Endothelial cell of umbilical vein (primary cell): ENCODE measurements at regions not wholly inside any gene's neighbourhood (a gene's known extent, or its start where the extent isn't known, plus 50 kb on each side); places are given as distances from the start of the nearest gene placed in this dataset.

Source experiments
- BruUV-seq: library from RNA; stranded (reverse); fragments of 400-500 nt; replicated peaks from 2 replicates; lab custom pipeline; 2021; lab: Mats Ljungman, UMichigan
- CTCF ChIA-PET: fragments of 300-600, 350-600 bp; sonication (Branson Sonifier 250); formaldehyde crosslinking; loops from one replicate; lab custom pipeline; 2021; ENCODE audit warnings: antibody characterized with exemption, inconsistent platforms; lab: Charles Lee
- POLR2A ChIA-PET: fragments of 300-600, 350-600 bp; sonication (Branson Sonifier 250); formaldehyde crosslinking; loops from one replicate; lab custom pipeline; 2021; ENCODE audit warnings: antibody characterized with exemption, inconsistent platforms; lab: Charles Lee
- DNase-seq: peaks from one replicate; pipeline ENCODE4 v3.0.0-alpha.2; 2011; ENCODE audit warnings: low read depth, low spot score
- FAIRE-seq: peaks from 2 replicates; lab custom pipeline; 2011; peaks lifted over from hg19 to GRCh38; lab: Jason Lieb, UNC
- H2AFZ ChIP-seq: 2 replicates; pipeline ENCODE4 v1.6.0; 2012; ENCODE audit warnings: low read depth, low read length, control low read depth, inconsistent platforms
- H3K27ac ChIP-seq: 2 replicates; pipeline ENCODE4 v1.5.1; 2011; ENCODE audit warnings: low read depth, mild to moderate bottlenecking, control low read depth, low read length, moderate library complexity; ENCODE audit not compliant: insufficient read depth
- H3K27me3 ChIP-seq, 2 experiments: 2 replicates each; pipeline versions ENCODE4 v1.6.0 to v1.6.1; 2011; ENCODE audit warnings: low read length in 2 of 2, mixed read lengths in 1 of 2; ENCODE audit not compliant: control insufficient read depth in 2 of 2, insufficient read depth in 2 of 2
- H3K36me3 ChIP-seq, 2 experiments: 2 replicates in 1 of 2; 3 replicates in 1 of 2; pipeline ENCODE4 v1.5.1; 2011; ENCODE audit warnings: low read length in 2 of 2, mild to moderate bottlenecking in 1 of 2, moderate library complexity in 1 of 2; ENCODE audit not compliant: control insufficient read depth in 2 of 2, insufficient read depth in 2 of 2; ENCODE audit errors: extremely low read depth in 1 of 2
- H3K4me1 ChIP-seq: 3 replicates; pipeline ENCODE4 v1.5.1; 2011; ENCODE audit warnings: mild to moderate bottlenecking, low read length; ENCODE audit not compliant: control insufficient read depth, insufficient read depth; ENCODE audit errors: extremely low read depth
- H3K4me2 ChIP-seq: 2 replicates; pipeline ENCODE4 v1.6.1; 2011; ENCODE audit warnings: low read length, control low read depth, mixed read lengths; ENCODE audit not compliant: insufficient read depth
- H3K4me3 ChIP-seq, 3 experiments: fragments of 200-600 bp in 1 of 3; sonication (generic), shearing (Covaris generic) in 1 of 3; replicated peaks in 1 of 3; 2 replicates each; pipeline ENCODE4 v1.5.1; 2011 to 2016; ENCODE audit warnings: control low read depth in 3 of 3, low read length in 3 of 3, mild to moderate bottlenecking in 2 of 3, inconsistent platforms in 1 of 3, low read depth in 1 of 3, moderate library complexity in 1 of 3; ENCODE audit not compliant: insufficient read depth in 1 of 3
- H3K79me2 ChIP-seq: 2 replicates; pipeline ENCODE4 v1.6.0; 2012; ENCODE audit warnings: low read length, inconsistent platforms; ENCODE audit not compliant: control insufficient read depth, insufficient read depth
- H3K9ac ChIP-seq: replicated peaks from 2 replicates; pipeline ENCODE3; 2011; ENCODE audit warnings: low read length, control low read depth; ENCODE audit not compliant: insufficient read depth; ENCODE audit errors: extremely low read depth
- H3K9me1 ChIP-seq: replicated peaks from 3 replicates; pipeline ENCODE4 v1.6.0; 2011; ENCODE audit warnings: mild to moderate bottlenecking, low read length; ENCODE audit not compliant: control insufficient read depth, insufficient read depth; ENCODE audit errors: extremely low read depth
- H3K9me3 ChIP-seq: replicated peaks from 2 replicates; pipeline ENCODE4 v1.5.1; 2012; ENCODE audit warnings: low read length, inconsistent platforms; ENCODE audit not compliant: control insufficient read depth, insufficient read depth
- H4K20me1 ChIP-seq: replicated peaks from 2 replicates; pipeline ENCODE3; 2011; ENCODE audit warnings: mild to moderate bottlenecking, low read length; ENCODE audit not compliant: control insufficient read depth, insufficient read depth; ENCODE audit errors: extremely low read depth
- CTCF ChIP-seq, 2 donors: IDR thresholded peaks; 1 replicate in 1 of 2; 2 replicates in 1 of 2; pipeline ENCODE4 v1.5.1; 2011; ENCODE audit warnings: low read length in 2 of 2, mild to moderate bottlenecking in 2 of 2, moderate library complexity in 2 of 2, control low read depth in 1 of 2, inconsistent platforms in 1 of 2, low read depth in 1 of 2; ENCODE audit not compliant: insufficient read depth in 1 of 2; ENCODE audit errors: extremely low read depth in 1 of 2
- EZH2 ChIP-seq: IDR thresholded peaks from 2 replicates; pipeline ENCODE4 v1.6.1; 2012; ENCODE audit warnings: borderline replicate concordance, low read depth, mild to moderate bottlenecking, moderate library complexity, low read length, inconsistent platforms; ENCODE audit not compliant: severe bottlenecking
- FOS ChIP-seq: IDR thresholded peaks from 2 replicates; pipeline ENCODE4 v1.6.1; 2011; ENCODE audit warnings: mild to moderate bottlenecking, low read length, moderate library complexity, borderline replicate concordance; ENCODE audit not compliant: insufficient read depth
- GATA2 ChIP-seq: IDR thresholded peaks from 2 replicates; pipeline ENCODE4 v1.7.0; 2011; ENCODE audit warnings: low read depth, mild to moderate bottlenecking, moderate library complexity, mixed read lengths, low read length; ENCODE audit not compliant: insufficient read length, insufficient read depth
- JUN ChIP-seq: IDR thresholded peaks from 2 replicates; pipeline ENCODE4 v1.6.1; 2011; ENCODE audit warnings: borderline replicate concordance, low read depth; ENCODE audit not compliant: insufficient read length, insufficient read depth
- MAX ChIP-seq: IDR thresholded peaks from 2 replicates; pipeline ENCODE4 v1.6.1; 2011; ENCODE audit not compliant: insufficient read depth, insufficient read length
- MYC ChIP-seq: IDR thresholded peaks from one replicate; pipeline ENCODE4 v1.6.1; 2011; ENCODE audit warnings: mild to moderate bottlenecking, low read depth, low read length
- POLR2A ChIP-seq: IDR thresholded peaks from 2 replicates; pipeline ENCODE4 v1.6.1; 2012; ENCODE audit warnings: low read depth, mild to moderate bottlenecking, control low read depth, low read length
- POLR2AphosphoS5 ChIP-seq: IDR thresholded peaks from 2 replicates; pipeline ENCODE4 v1.6.1; 2012; ENCODE audit warnings: low read depth, mild to moderate bottlenecking, control low read depth, low read length, moderate library complexity; ENCODE audit not compliant: insufficient read depth
- dilution Hi-C: fragments of 300-500 bp; cut with MboI; formaldehyde crosslinking; loops from one replicate; pipeline ENCODE4 v1.15.0; 2019; ENCODE audit warnings: low sequenced_read_pairs; ENCODE audit not compliant: extremely low pct_ligation_motif_present
- intact Hi-C: fragments of 100-400 bp; cut with micrococcal nuclease; formaldehyde crosslinking; loops from one replicate; pipeline ENCODE4 v1.10.0; 2022

- no peaks in the 10 kb centered on the region for H3K9me3 ChIP-seq
- CTCF ChIA-PET = interaction anchor here (1.0 to 4.5 kb wide), 5 partner anchors 177 to 499 kb away, joined by 3 to 21 read pairs (median 8); no protein-coding TSS in a partner anchor
- H3K4me2 ChIP-seq = no peak overlapping the region
- H3K27me3 ChIP-seq = peaks cover 16 to 17% of the 10 kb centered on the region in 2 experiments
- BruUV-seq = no TSS peak
- no peaks in the 10 kb centered on the region for H4K20me1 ChIP-seq
- no peaks in the 10 kb centered on the region for H3K9me1 ChIP-seq
- FAIRE-seq = no peak
- H3K27ac ChIP-seq = no peak overlapping the region
- TF ChIP-seq POLR2A = no peak
- no peak for TF ChIP-seq FOS
- TF ChIP-seq POLR2AphosphoS5 = no peak
- TF ChIP-seq GATA2 = no peak
- no peak for TF ChIP-seq CTCF (IDR thresholded peaks at IDR 0.05; ENCODE audit: extremely low read depth in 1 of 2, insufficient read depth in 1 of 2, low read depth in 1 of 2, low read length in 2 of 2)
- no peak for TF ChIP-seq EZH2
- no peak for TF ChIP-seq MYC
- TF ChIP-seq JUN = no peak
- TF ChIP-seq MAX = no peak
- no peak overlapping the region for H3K9ac ChIP-seq
- dilution Hi-C loops (loop anchor here (25.0 kb wide), 1 partner anchor 182 kb away; the partner anchor contains the start of gene IL6), intact Hi-C loops (no loop called here)
- no peaks in the 10 kb centered on the region for H3K36me3 ChIP-seq
- peaks cover 5% of the 10 kb centered on the region for H3K4me1 ChIP-seq
- no peak for DNase-seq
- no peak overlapping the region for H3K4me3 ChIP-seq
- no peaks in the 10 kb centered on the region for H3K79me2 ChIP-seq
- H2AFZ ChIP-seq = no peak overlapping the region
- POLR2A ChIA-PET = no interaction called here
Observed at GRCh38 chr7:22555476-22555875, 55.5 kb upstream of the STEAP1B start.
